Spinal cord (tissue), 9 donors: ENCODE measurements at regions not wholly inside any gene's neighbourhood (a gene's known extent, or its start where the extent isn't known, plus 50 kb on each side); places are given as distances from the start of the nearest gene placed in this dataset.
"Not testable (repeated sequence)": the region's sequence is repeated elsewhere in the genome, so short reads cannot be mapped to it uniquely, and the experiment has no call there.

Source experiments
- DNase-seq, 6 donors: peaks; one replicate each; pipeline versions ENCODE4 v3.0.0 to v3.0.0-alpha.2; 2013 to 2015; ENCODE audit warnings: low spot score in 6 of 6, low read depth in 4 of 6
- H3K27ac ChIP-seq: one replicate; pipeline ENCODE4 v1.5.1; 2013; ENCODE audit warnings: low read depth, low read length, control low read depth
- H3K27me3 ChIP-seq: one replicate; pipeline ENCODE4 v1.6.1; 2013; ENCODE audit warnings: low read length; ENCODE audit not compliant: control insufficient read depth, insufficient read depth
- H3K36me3 ChIP-seq: one replicate; pipeline ENCODE4 v1.6.1; 2013; ENCODE audit warnings: low read length; ENCODE audit not compliant: control insufficient read depth, insufficient read depth
- H3K4me1 ChIP-seq: one replicate; pipeline ENCODE4 v1.6.1; 2013; ENCODE audit warnings: low read length; ENCODE audit not compliant: control insufficient read depth, insufficient read depth
- H3K4me3 ChIP-seq: one replicate; pipeline ENCODE4 v1.5.1; 2013; ENCODE audit warnings: low read depth, low read length, control low read depth
- H3K9me3 ChIP-seq: one replicate; pipeline ENCODE4 v1.6.1; 2013; ENCODE audit warnings: low read length; ENCODE audit not compliant: control insufficient read depth, insufficient read depth
- WGBS: methylation state at CpG from one replicate; pipeline ENCODE4 v1.1.5; 2013; ENCODE audit warnings: missing lambda C conversion rate; ENCODE audit not compliant: insufficient coverage; 5-methylcytosine and 5-hydroxymethylcytosine counted together
- donor health status: healthy.

GRCh38 chr5:9766581-9766980 is 136.4 kb upstream of the TAS2R1 start:
- no peak overlapping the region for H3K4me3 ChIP-seq
- no peaks in the 10 kb centered on the region for H3K27me3 ChIP-seq
- no peaks in the 10 kb centered on the region for H3K36me3 ChIP-seq
- 100% methylated on average over 1 of the region's 3 CpGs for WGBS
- H3K4me1 ChIP-seq: no peaks in the 10 kb centered on the region
- no peak overlapping the region for H3K27ac ChIP-seq
- H3K9me3 ChIP-seq: no peaks in the 10 kb centered on the region
- DNase-seq: no peak

- H3K27ac ChIP-seq: no peak overlapping the region
- no peaks in the 10 kb centered on the region for H3K9me3 ChIP-seq
- H3K4me1 ChIP-seq: no peaks in the 10 kb centered on the region
- peak in 1 of 6 donors; percentile 83 for DNase-seq
- H3K36me3 ChIP-seq: no peaks in the 10 kb centered on the region
- no peak overlapping the region for H3K4me3 ChIP-seq
- WGBS: 100% methylated on average over 1 of the region's 4 CpGs
- no peaks in the 10 kb centered on the region for H3K27me3 ChIP-seq
These were observed 135.4 kb upstream of the TAS2R1 start for GRCh38 chr5:9765419-9766140.

- Histone ChIP-seq H3K27me3 (no peaks in the 10 kb centered on the region), H3K4me1 (no peaks in the 10 kb centered on the region), H3K9me3 (no peaks in the 10 kb centered on the region), H3K27ac (no peak overlapping the region), H3K4me3 (no peak overlapping the region), H3K36me3 (no peaks in the 10 kb centered on the region)
- DNase-seq: peak in 1 of 6 donors; percentile 42
- 69% methylated on average over 3 of the region's 4 CpGs for WGBS
These were observed 131.6 kb upstream of the TAS2R1 start for GRCh38 chr5:9761706-9762105.

GRCh38 chr5:9752670-9753069 is 122.5 kb upstream of the TAS2R1 start:
- not testable (repeated sequence) for H3K4me3 ChIP-seq, H3K27ac ChIP-seq, H3K9me3 ChIP-seq, H3K36me3 ChIP-seq, H3K27me3 ChIP-seq, H3K4me1 ChIP-seq, DNase-seq
- no CpG with 5 or more reads among the region's 5 CpGs for WGBS

GRCh38 chr5:9743507-9743906 is 113.4 kb upstream of the TAS2R1 start:
- H3K4me3 ChIP-seq: no peak overlapping the region
- no peaks in the 10 kb centered on the region for H3K27me3 ChIP-seq
- no peaks in the 10 kb centered on the region for H3K36me3 ChIP-seq
- DNase-seq: no peak
- peaks cover 1% of the 10 kb centered on the region for H3K9me3 ChIP-seq
- no peak overlapping the region for H3K27ac ChIP-seq
- no peaks in the 10 kb centered on the region for H3K4me1 ChIP-seq
- no CpG with 5 or more reads among the region's 3 CpGs for WGBS

GRCh38 chr5:9742848-9743247 is 112.7 kb upstream of the TAS2R1 start:
- WGBS: no CpG with 5 or more reads among the region's 1 CpG

GRCh38 chr5:9739135-9739534 is 109.0 kb upstream of the TAS2R1 start:
- no CpG with 5 or more reads among the region's 3 CpGs for WGBS
- Histone ChIP-seq H3K4me1 (no peaks in the 10 kb centered on the region), H3K4me3 (no peak overlapping the region), H3K36me3 (no peaks in the 10 kb centered on the region), H3K27me3 (no peaks in the 10 kb centered on the region), H3K9me3 (no peaks in the 10 kb centered on the region), H3K27ac (no peak overlapping the region)
- no peak for DNase-seq

More at GRCh38 chr5:9742848-9743247, 112.7 kb upstream of the TAS2R1 start:
- peaks cover 1% of the 10 kb centered on the region for H3K9me3 ChIP-seq
- DNase-seq: no peak
- H3K36me3 ChIP-seq: no peaks in the 10 kb centered on the region
- H3K4me1 ChIP-seq: no peaks in the 10 kb centered on the region
- no peaks in the 10 kb centered on the region for H3K27me3 ChIP-seq
- no peak overlapping the region for H3K27ac ChIP-seq
- no peak overlapping the region for H3K4me3 ChIP-seq

GRCh38 chr5:9737265-9737664 is 107.1 kb upstream of the TAS2R1 start:
- no peak for DNase-seq

GRCh38 chr5:9733486-9733885 is 103.3 kb upstream of the TAS2R1 start:
- 60% methylated on average over 1 of the region's 4 CpGs for WGBS

More at GRCh38 chr5:9737265-9737664, 107.1 kb upstream of the TAS2R1 start:
- no peaks in the 10 kb centered on the region for H3K36me3 ChIP-seq
- no peak overlapping the region for H3K27ac ChIP-seq
- H3K27me3 ChIP-seq: no peaks in the 10 kb centered on the region
- H3K9me3 ChIP-seq: peaks cover 1% of the 10 kb centered on the region
- no peak overlapping the region for H3K4me3 ChIP-seq
- 88% methylated on average over 2 of the region's 4 CpGs for WGBS
- H3K4me1 ChIP-seq: no peaks in the 10 kb centered on the region

GRCh38 chr5:9731159-9731558 is 101.0 kb upstream of the TAS2R1 start:
- no peaks in the 10 kb centered on the region for H3K36me3 ChIP-seq
- peaks cover 1% of the 10 kb centered on the region for H3K9me3 ChIP-seq
- H3K27me3 ChIP-seq: no peaks in the 10 kb centered on the region
- H3K4me3 ChIP-seq: no peak overlapping the region
- no peaks in the 10 kb centered on the region for H3K4me1 ChIP-seq
- WGBS: 87% methylated on average over 11 of the region's 11 CpGs
- DNase-seq: no peak
- H3K27ac ChIP-seq: no peak overlapping the region

More at GRCh38 chr5:9733486-9733885, 103.3 kb upstream of the TAS2R1 start:
- peak in 2 of 6 donors; percentile 38 to 43 for DNase-seq
- no peak overlapping the region for H3K4me3 ChIP-seq
- H3K36me3 ChIP-seq: no peaks in the 10 kb centered on the region
- no peak overlapping the region for H3K27ac ChIP-seq
- H3K9me3 ChIP-seq: peaks cover 1% of the 10 kb centered on the region
- H3K27me3 ChIP-seq: no peaks in the 10 kb centered on the region
- no peaks in the 10 kb centered on the region for H3K4me1 ChIP-seq
